MM.1S (cell line): ENCODE measurements at regions not wholly inside any gene's neighbourhood (a gene's known extent, or its start where the extent isn't known, plus 50 kb on each side); places are given as distances from the start of the nearest gene placed in this dataset.

ENCODE experiments used
- EZH2 ChIP-seq: fragments of 300-600 bp; sonication (generic); optimal IDR thresholded peaks from 2 replicates; pipeline ENCODE3; 2017; ENCODE audit warnings: low read depth, mild to moderate bottlenecking, antibody characterized with exemption, low read length, mixed read lengths
- EZH2phosphoT487 ChIP-seq: fragments of 300-600 bp; sonication (generic); IDR thresholded peaks from 2 replicates; pipeline ENCODE4 v1.6.1; 2018; ENCODE audit warnings: antibody characterized with exemption, low read length
- TF ChIP-seq, protein P1 (sequence below): fragments of 300-600 bp; sonication (generic); IDR thresholded peaks from 2 replicates; pipeline ENCODE4 v1.5.1; 2016; ENCODE audit warnings: antibody characterized with exemption, low read length, mixed read lengths

DNA sequence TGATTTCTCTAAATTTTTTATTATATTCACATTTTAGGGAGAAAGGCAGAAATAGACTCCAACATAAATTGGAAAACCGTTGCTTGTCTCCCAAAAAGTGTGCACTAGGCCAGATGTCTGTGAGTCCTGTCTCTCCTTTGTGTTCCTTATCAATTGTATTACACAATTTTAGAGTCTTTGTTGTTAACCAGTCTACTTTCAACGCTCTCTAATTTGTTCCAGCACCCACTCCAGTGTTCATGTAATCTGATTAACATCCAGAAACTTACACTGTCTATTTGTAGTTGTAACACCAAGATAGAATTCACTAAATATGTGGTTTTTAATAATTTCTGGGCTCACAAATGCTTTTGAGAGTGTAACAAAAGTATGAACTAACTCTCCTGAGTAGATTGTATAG, 195.6 kb downstream of the FSIP2 start:
- TF ChIP-seq, protein P1, sequence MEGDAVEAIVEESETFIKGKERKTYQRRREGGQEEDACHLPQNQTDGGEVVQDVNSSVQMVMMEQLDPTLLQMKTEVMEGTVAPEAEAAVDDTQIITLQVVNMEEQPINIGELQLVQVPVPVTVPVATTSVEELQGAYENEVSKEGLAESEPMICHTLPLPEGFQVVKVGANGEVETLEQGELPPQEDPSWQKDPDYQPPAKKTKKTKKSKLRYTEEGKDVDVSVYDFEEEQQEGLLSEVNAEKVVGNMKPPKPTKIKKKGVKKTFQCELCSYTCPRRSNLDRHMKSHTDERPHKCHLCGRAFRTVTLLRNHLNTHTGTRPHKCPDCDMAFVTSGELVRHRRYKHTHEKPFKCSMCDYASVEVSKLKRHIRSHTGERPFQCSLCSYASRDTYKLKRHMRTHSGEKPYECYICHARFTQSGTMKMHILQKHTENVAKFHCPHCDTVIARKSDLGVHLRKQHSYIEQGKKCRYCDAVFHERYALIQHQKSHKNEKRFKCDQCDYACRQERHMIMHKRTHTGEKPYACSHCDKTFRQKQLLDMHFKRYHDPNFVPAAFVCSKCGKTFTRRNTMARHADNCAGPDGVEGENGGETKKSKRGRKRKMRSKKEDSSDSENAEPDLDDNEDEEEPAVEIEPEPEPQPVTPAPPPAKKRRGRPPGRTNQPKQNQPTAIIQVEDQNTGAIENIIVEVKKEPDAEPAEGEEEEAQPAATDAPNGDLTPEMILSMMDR, result no peak
- TF ChIP-seq EZH2 (no peak), EZH2phosphoT487 (no peak)
